Kidney (tissue), 13 donors: ENCODE measurements at regions not wholly inside any gene's neighbourhood (a gene's known extent, or its start where the extent isn't known, plus 50 kb on each side); places are given as distances from the start of the nearest gene placed in this dataset.

Experiments used
- DNase-seq, 5 donors: peaks; one replicate each; pipeline ENCODE4 v3.0.0-alpha.2; 2013 to 2020
- FAIRE-seq: peaks from 2 replicates; lab custom pipeline; 2012; peaks lifted over from hg19 to GRCh38; lab: Jason Lieb, UNC
- H3K27ac ChIP-seq, 2 donors: one replicate each; pipeline ENCODE4 v1.7.0; 2013; ENCODE audit warnings: low read depth in 2 of 2, low read length in 2 of 2, inconsistent platforms in 1 of 2
- H3K27me3 ChIP-seq: one replicate; pipeline ENCODE4 v1.7.1; 2013; ENCODE audit warnings: low read length, inconsistent platforms; ENCODE audit not compliant: control insufficient read depth, insufficient read depth
- H3K36me3 ChIP-seq, 3 donors: one replicate each; pipeline versions ENCODE4 v1.7.0 to v1.7.1; 2013; ENCODE audit warnings: low read length in 3 of 3, control low read depth in 1 of 3, inconsistent platforms in 1 of 3; ENCODE audit not compliant: insufficient read depth in 3 of 3, control insufficient read depth in 2 of 3
- H3K4me1 ChIP-seq, 3 donors: one replicate each; pipeline versions ENCODE4 v1.7.0 to v1.7.1; 2013; ENCODE audit warnings: low read length in 3 of 3, inconsistent platforms in 1 of 3, low read depth in 1 of 3; ENCODE audit not compliant: control insufficient read depth in 2 of 3, insufficient read depth in 2 of 3
- H3K4me3 ChIP-seq, 3 donors: one replicate each; pipeline versions ENCODE4 v1.7.0 to v1.8.1; 2013; ENCODE audit warnings: low read length in 3 of 3, control low read depth in 1 of 3, inconsistent platforms in 1 of 3
- H3K9ac ChIP-seq, 3 donors: one replicate each; pipeline versions ENCODE4 v1.7.0 to v1.7.1; 2013; ENCODE audit warnings: low read length in 3 of 3, control low read depth in 1 of 3, inconsistent platforms in 1 of 3
- H3K9me3 ChIP-seq, 3 donors: one replicate each; pipeline versions ENCODE4 v1.7.0 to v1.7.1; 2013; ENCODE audit warnings: low read length in 3 of 3, control low read depth in 1 of 3, inconsistent platforms in 1 of 3; ENCODE audit not compliant: control insufficient read depth in 2 of 3, insufficient read depth in 1 of 3
- CTCF ChIP-seq: IDR thresholded peaks from 3 replicates; pipeline ENCODE4 v1.5.1; 2012; ENCODE audit warnings: mild to moderate bottlenecking, moderate library complexity, borderline replicate concordance; ENCODE audit not compliant: insufficient read depth; ENCODE audit errors: extremely low read depth
- intact Hi-C: fragments of 100-400 bp; cut with DNase I; formaldehyde crosslinking; loops from one replicate; pipeline ENCODE4 v1.11.1; 2022
- donor health status: control.
- donor health status: control.
- donor health status: control.
- donor health status: control.
- donor health status: control.
- donor health status: DM: yes; HTN: yes; CAD: no.
- donor health status: Normal renal cell carcinoma (clear cell type).

GRCh38 chrX:20374450-20374849 lies 107.7 kb upstream of the RPS6KA3 start:
- no peak for DNase-seq
- TF ChIP-seq CTCF: no peak
- H3K9ac ChIP-seq: no peak overlapping the region
- H3K4me1 ChIP-seq: no peaks in the 10 kb centered on the region
- no peak overlapping the region for H3K27ac ChIP-seq
- peaks cover 2% of the 10 kb centered on the region for H3K27me3 ChIP-seq
- no peaks in the 10 kb centered on the region for H3K36me3 ChIP-seq
- H3K9me3 ChIP-seq: no peaks in the 10 kb centered on the region
- no peak for FAIRE-seq
- intact Hi-C loops: no loop called here
- H3K4me3 ChIP-seq: no peak overlapping the region

- FAIRE-seq (no peak), DNase-seq (no peak)
- peaks cover 2% of the 10 kb centered on the region for H3K27me3 ChIP-seq
- intact Hi-C loops: no loop called here
- no peak overlapping the region for H3K9ac ChIP-seq
- no peak for TF ChIP-seq CTCF
- no peaks in the 10 kb centered on the region for H3K4me1 ChIP-seq
- H3K4me3 ChIP-seq: no peak overlapping the region
- no peaks in the 10 kb centered on the region for H3K36me3 ChIP-seq
- H3K27ac ChIP-seq: no peak overlapping the region
- H3K9me3 ChIP-seq: no peaks in the 10 kb centered on the region
Measured at GRCh38 chrX:20373063-20373462, 106.4 kb upstream of the RPS6KA3 start.

GRCh38 chrX:20372533-20372932 lies 105.8 kb upstream of the RPS6KA3 start:
- no peaks in the 10 kb centered on the region for H3K4me1 ChIP-seq
- intact Hi-C loops: no loop called here
- FAIRE-seq (no peak), DNase-seq (no peak)
- peaks cover 2% of the 10 kb centered on the region for H3K27me3 ChIP-seq
- H3K9me3 ChIP-seq: no peaks in the 10 kb centered on the region
- H3K4me3 ChIP-seq: no peak overlapping the region
- no peaks in the 10 kb centered on the region for H3K36me3 ChIP-seq
- no peak overlapping the region for H3K27ac ChIP-seq
- no peak overlapping the region for H3K9ac ChIP-seq
- TF ChIP-seq CTCF: no peak

- intact Hi-C loops: no loop called here
- H3K36me3 ChIP-seq: no peaks in the 10 kb centered on the region
- no peak for TF ChIP-seq CTCF
- DNase-seq (no peak), FAIRE-seq (no peak)
- no peak overlapping the region for H3K4me3 ChIP-seq
- H3K27ac ChIP-seq: no peak overlapping the region
- no peaks in the 10 kb centered on the region for H3K9me3 ChIP-seq
- H3K4me1 ChIP-seq: no peaks in the 10 kb centered on the region
- no peaks in the 10 kb centered on the region for H3K27me3 ChIP-seq
- H3K9ac ChIP-seq: no peak overlapping the region
Measured at GRCh38 chrX:20369468-20369867, 102.8 kb upstream of the RPS6KA3 start.
